ENCODE measurements at regions not wholly inside any gene's neighbourhood (a gene's known extent, or its start where the extent isn't known, plus 50 kb on each side); places are given as distances from the start of the nearest gene placed in this dataset.
"Not testable (repeated sequence)": the region's sequence is repeated elsewhere in the genome, so short reads cannot be mapped to it uniquely, and the experiment has no call there.

- no peak for DNase-seq (ENCODE audit: low spot score)
These were observed 104.1 kb upstream of the ZNF462 start for GRCh38 chr9:106758911-106759310.

- no peak for DNase-seq (ENCODE audit: low spot score)
These were observed 101.5 kb upstream of the ZNF462 start for GRCh38 chr9:106761493-106761892.

- DNase-seq (ENCODE audit: low spot score) = no peak
These were observed 96.3 kb upstream of the ZNF462 start for GRCh38 chr9:106766616-106767015.

GRCh38 chr9:106769331-106769730 is 93.6 kb upstream of the ZNF462 start:
- DNase-seq (ENCODE audit: low spot score) = no peak

- DNase-seq (ENCODE audit: low spot score) = no peak
These were observed 91.4 kb upstream of the ZNF462 start for GRCh38 chr9:106771608-106772007.

- DNase-seq (ENCODE audit: low spot score) = no peak
These were observed 90.3 kb upstream of the ZNF462 start for GRCh38 chr9:106772523-106773290.

- no peak for DNase-seq (ENCODE audit: low spot score)
These were observed 89.2 kb upstream of the ZNF462 start for GRCh38 chr9:106773750-106774149.

- DNase-seq (ENCODE audit: low spot score) = no peak
These were observed 87.0 kb upstream of the ZNF462 start for GRCh38 chr9:106775960-106776359.

GRCh38 chr9:106779796-106780195 is 83.2 kb upstream of the ZNF462 start:
- no peak for DNase-seq (ENCODE audit: low spot score)

- no peak for DNase-seq (ENCODE audit: low spot score)
These were observed 79.8 kb upstream of the ZNF462 start for GRCh38 chr9:106783121-106783520.

- DNase-seq (ENCODE audit: low spot score) = no peak
These were observed 78.9 kb upstream of the ZNF462 start for GRCh38 chr9:106784076-106784475.

- no peak for DNase-seq (ENCODE audit: low spot score)
These were observed 77.8 kb upstream of the ZNF462 start for GRCh38 chr9:106785200-106785599.

GRCh38 chr9:106788021-106788420 is 74.9 kb upstream of the ZNF462 start:
- not testable (repeated sequence) for DNase-seq (ENCODE audit: low spot score)

GRCh38 chr9:106795031-106795430 is 67.9 kb upstream of the ZNF462 start:
- no peak for DNase-seq (ENCODE audit: low spot score)

- DNase-seq (ENCODE audit: low spot score) = no peak
These were observed 66.2 kb upstream of the ZNF462 start for GRCh38 chr9:106796771-106797170.

- DNase-seq (ENCODE audit: low spot score) = no peak
These were observed 65.7 kb upstream of the ZNF462 start for GRCh38 chr9:106797299-106797698.

GRCh38 chr9:106798016-106798799 is 64.8 kb upstream of the ZNF462 start:
- no peak for DNase-seq (ENCODE audit: low spot score)

GRCh38 chr9:106799152-106799551 is 63.8 kb upstream of the ZNF462 start:
- no peak for DNase-seq (ENCODE audit: low spot score)

GRCh38 chr9:106800701-106801270 is 62.2 kb upstream of the ZNF462 start:
- no peak for DNase-seq (ENCODE audit: low spot score)

GRCh38 chr9:106801816-106802215 is 61.1 kb upstream of the ZNF462 start:
- no peak for DNase-seq (ENCODE audit: low spot score)
